Body of pancreas (tissue), 4 donors: ENCODE measurements at regions not wholly inside any gene's neighbourhood (a gene's known extent, or its start where the extent isn't known, plus 50 kb on each side); places are given as distances from the start of the nearest gene placed in this dataset.

ENCODE experiments used
- ATAC-seq: fragments of 150-250 bp; one replicate; pipeline ENCODE4 v1.9.1; 2016
- DNase-seq, 4 donors: peaks; one replicate each; pipeline ENCODE4 v3.0.0-alpha.2; 2019
- H3K27ac ChIP-seq, 4 donors: fragments of 200-600 bp; sonication (generic); 1 replicate in 3 of 4; 2 replicates in 1 of 4; pipeline versions ENCODE4 v1.5.1 to v1.6.1; 2016 to 2019; ENCODE audit warnings: mild to moderate bottlenecking in 1 of 4, mixed read lengths in 1 of 4, moderate library complexity in 1 of 4
- H3K27me3 ChIP-seq, 2 donors: fragments of 200-600 bp; sonication (generic); one replicate each; pipeline ENCODE4 v1.6.0; 2016; ENCODE audit warnings: mild to moderate bottlenecking in 1 of 2
- H3K36me3 ChIP-seq, 2 donors: fragments of 200-600 bp; sonication (generic); replicated peaks in 1 of 2; 2 replicates each; pipeline ENCODE4 v1.5.1; 2016; ENCODE audit warnings: low read depth in 2 of 2; ENCODE audit not compliant: insufficient read depth in 1 of 2
- H3K4me1 ChIP-seq: fragments of 200-600 bp; sonication (generic); one replicate; pipeline ENCODE4 v1.6.0; 2016
- H3K4me3 ChIP-seq, 2 donors: fragments of 200-600 bp; sonication (generic); 1 replicate in 1 of 2; 2 replicates in 1 of 2; pipeline ENCODE4 v1.5.1; 2016 to 2019
- H3K9me3 ChIP-seq, 3 donors: fragments of 200-600 bp; sonication (generic); 1 replicate in 2 of 3; 2 replicates in 1 of 3; pipeline ENCODE4 v1.5.1; 2016
- POLR2A ChIP-seq, 3 donors: fragments of 450-650 bp; IDR thresholded peaks; one replicate each; pipeline ENCODE4 v1.6.1; 2016; ENCODE audit warnings: antibody characterized with exemption in 3 of 3, mild to moderate bottlenecking in 2 of 3
- WGBS, 2 donors: methylation state at CpG; one replicate each; pipeline ENCODE4 v1.1.5; 2017; 5-methylcytosine and 5-hydroxymethylcytosine counted together
- intact Hi-C: fragments of 100-400 bp; cut with DNase I; formaldehyde crosslinking; loops from one replicate; pipeline ENCODE4 v1.15.1; 2023
- TF ChIP-seq, protein P1 (sequence below), 7 experiments: fragments of 450-650 bp in 4 of 7; fragments of 200-600 bp in 3 of 7; sonication (generic) in 3 of 7; IDR thresholded peaks; one replicate each; pipeline ENCODE4 v1.5.1; 2016 to 2019; ENCODE audit warnings: antibody characterized with exemption in 7 of 7

DNA sequence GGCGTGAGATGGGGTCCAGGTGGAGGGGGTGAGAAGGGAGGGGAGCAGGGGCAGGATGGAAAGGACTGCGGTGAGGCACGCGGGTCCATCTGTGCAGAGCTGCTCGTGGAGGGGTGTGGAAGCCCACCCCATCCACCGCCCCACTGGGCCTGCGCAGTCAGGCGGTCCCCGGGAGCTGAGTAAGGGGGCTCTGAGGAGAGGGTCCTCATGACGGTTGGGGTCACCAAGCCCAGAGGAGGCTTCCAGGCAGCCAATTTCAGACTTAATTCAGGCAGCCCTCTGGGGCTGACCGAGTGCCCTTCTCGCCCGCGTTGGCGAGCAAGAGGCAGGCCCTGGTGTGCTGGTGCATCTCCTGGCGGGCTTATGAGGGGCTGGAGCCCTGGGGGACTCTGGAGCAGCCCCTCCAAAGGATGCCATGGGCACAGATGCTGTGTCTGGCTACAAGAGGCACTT, 115.5 kb downstream of the KIF26A start:
- Histone ChIP-seq H3K36me3 (no peaks in the 10 kb centered on the region), H3K27ac (no peak overlapping the region), H3K9me3 (no peaks in the 10 kb centered on the region), H3K4me1 (no peaks in the 10 kb centered on the region), H3K4me3 (no peak overlapping the region), H3K27me3 (no peaks in the 10 kb centered on the region)
- no peak for DNase-seq
- ATAC-seq = no peak
- intact Hi-C loops = no loop called here
- no peak for TF ChIP-seq POLR2A (IDR thresholded peaks at IDR 0.05)
- TF ChIP-seq, protein P1, sequence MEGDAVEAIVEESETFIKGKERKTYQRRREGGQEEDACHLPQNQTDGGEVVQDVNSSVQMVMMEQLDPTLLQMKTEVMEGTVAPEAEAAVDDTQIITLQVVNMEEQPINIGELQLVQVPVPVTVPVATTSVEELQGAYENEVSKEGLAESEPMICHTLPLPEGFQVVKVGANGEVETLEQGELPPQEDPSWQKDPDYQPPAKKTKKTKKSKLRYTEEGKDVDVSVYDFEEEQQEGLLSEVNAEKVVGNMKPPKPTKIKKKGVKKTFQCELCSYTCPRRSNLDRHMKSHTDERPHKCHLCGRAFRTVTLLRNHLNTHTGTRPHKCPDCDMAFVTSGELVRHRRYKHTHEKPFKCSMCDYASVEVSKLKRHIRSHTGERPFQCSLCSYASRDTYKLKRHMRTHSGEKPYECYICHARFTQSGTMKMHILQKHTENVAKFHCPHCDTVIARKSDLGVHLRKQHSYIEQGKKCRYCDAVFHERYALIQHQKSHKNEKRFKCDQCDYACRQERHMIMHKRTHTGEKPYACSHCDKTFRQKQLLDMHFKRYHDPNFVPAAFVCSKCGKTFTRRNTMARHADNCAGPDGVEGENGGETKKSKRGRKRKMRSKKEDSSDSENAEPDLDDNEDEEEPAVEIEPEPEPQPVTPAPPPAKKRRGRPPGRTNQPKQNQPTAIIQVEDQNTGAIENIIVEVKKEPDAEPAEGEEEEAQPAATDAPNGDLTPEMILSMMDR (IDR thresholded peaks at IDR 0.05) = no peak
- WGBS, 2 donors = 65 to 66% methylated on average over 4 to 16 of the region's 16 CpGs

- Histone ChIP-seq H3K4me1 (no peaks in the 10 kb centered on the region), H3K4me3 (no peak overlapping the region), H3K9me3 (no peaks in the 10 kb centered on the region), H3K36me3 (no peaks in the 10 kb centered on the region), H3K27me3 (no peaks in the 10 kb centered on the region), H3K27ac (no peak overlapping the region)
- DNase-seq (no peak), ATAC-seq (no peak)
- intact Hi-C loops = no loop called here
- WGBS, 2 donors = 44 to 49% methylated on average over 13 of the region's 13 CpGs
- TF ChIP-seq, protein P1 (IDR thresholded peaks at IDR 0.05) = no peak
- no peak for TF ChIP-seq POLR2A (IDR thresholded peaks at IDR 0.05)
Measured at GRCh38 chr14:104254735-104255400, 116.5 kb downstream of the KIF26A start.

DNA sequence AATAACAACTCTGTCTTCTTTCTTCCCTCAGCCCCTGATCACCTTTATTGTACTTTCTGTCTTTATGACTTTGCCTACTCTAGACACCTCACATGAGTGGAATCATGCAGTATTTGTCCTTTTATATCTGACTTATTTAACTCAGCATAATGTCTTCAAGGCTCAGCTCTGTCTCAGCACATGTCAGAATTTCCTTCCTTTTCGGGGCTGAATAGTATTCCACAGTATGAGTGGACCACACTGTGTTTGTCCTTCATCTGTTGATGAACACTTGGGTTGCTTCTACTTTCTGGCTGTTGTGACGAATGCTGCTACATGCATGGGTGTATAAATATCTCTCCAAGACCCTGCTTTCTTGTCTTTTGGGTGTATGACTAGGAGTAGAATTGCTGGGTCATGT, 117.6 kb downstream of the KIF26A start:
- DNase-seq = no peak
- no peaks in the 10 kb centered on the region for H3K4me1 ChIP-seq
- ATAC-seq = no peak
- intact Hi-C loops = no loop called here
- TF ChIP-seq, protein P1 (IDR thresholded peaks at IDR 0.05) = no peak
- no peak for TF ChIP-seq POLR2A (IDR thresholded peaks at IDR 0.05)
- no peaks in the 10 kb centered on the region for H3K36me3 ChIP-seq
- no peak overlapping the region for H3K4me3 ChIP-seq
- no peaks in the 10 kb centered on the region for H3K27me3 ChIP-seq
- 73 to 82% methylated on average over 2 of the region's 2 CpGs for WGBS, 2 donors
- no peak overlapping the region for H3K27ac ChIP-seq
- H3K9me3 ChIP-seq = no peaks in the 10 kb centered on the region

- H3K36me3 ChIP-seq = no peaks in the 10 kb centered on the region
- WGBS, 2 donors = 79 to 82% methylated on average over 6 to 14 of the region's 16 CpGs
- no peaks in the 10 kb centered on the region for H3K9me3 ChIP-seq
- peak in 2 of 4 donors; percentile 3 to 9 for DNase-seq
- H3K27ac ChIP-seq = no peak overlapping the region
- no peak for TF ChIP-seq POLR2A (IDR thresholded peaks at IDR 0.05)
- TF ChIP-seq, protein P1 (IDR thresholded peaks at IDR 0.05) = no peak
- no peaks in the 10 kb centered on the region for H3K4me1 ChIP-seq
- intact Hi-C loops = no loop called here
- ATAC-seq = no peak
- H3K4me3 ChIP-seq = no peak overlapping the region
- no peaks in the 10 kb centered on the region for H3K27me3 ChIP-seq
Measured at GRCh38 chr14:104262515-104263514, 124.4 kb downstream of the KIF26A start.
